DMS 273 (cell line): ENCODE measurements at regions not wholly inside any gene's neighbourhood (a gene's known extent, or its start where the extent isn't known, plus 50 kb on each side); places are given as distances from the start of the nearest gene placed in this dataset.
"Not testable (repeated sequence)": the region's sequence is repeated elsewhere in the genome, so short reads cannot be mapped to it uniquely, and the experiment has no call there.

ENCODE experiments used
- DNase-seq: peaks from one replicate; lab custom pipeline; 2025; ENCODE audit not compliant: unreplicated experiment; lab: John Stamatoyannopoulos, UW

DNA sequence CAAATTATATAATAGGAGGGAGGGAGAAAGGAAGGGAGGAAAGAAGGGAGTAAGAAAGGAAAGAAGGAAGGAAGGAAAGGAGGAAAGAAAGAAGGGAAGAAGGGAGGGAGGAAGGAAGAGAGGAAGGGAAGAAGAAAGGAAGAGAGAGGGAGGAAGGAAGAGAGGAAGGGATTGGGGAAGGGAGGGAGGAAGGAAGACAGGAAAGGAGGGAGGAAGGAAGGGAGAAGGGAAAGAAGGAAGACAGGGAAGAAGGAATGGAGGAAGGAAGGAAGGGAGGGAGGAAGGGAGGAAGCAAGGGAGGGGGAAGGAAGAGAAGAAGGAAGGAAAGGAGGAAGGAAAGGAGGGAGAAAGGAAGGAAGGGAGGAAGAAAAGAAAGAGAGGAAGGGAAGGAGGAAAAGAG is 660.5 kb downstream of the EPM2A start:
- DNase-seq = no peak

DNA sequence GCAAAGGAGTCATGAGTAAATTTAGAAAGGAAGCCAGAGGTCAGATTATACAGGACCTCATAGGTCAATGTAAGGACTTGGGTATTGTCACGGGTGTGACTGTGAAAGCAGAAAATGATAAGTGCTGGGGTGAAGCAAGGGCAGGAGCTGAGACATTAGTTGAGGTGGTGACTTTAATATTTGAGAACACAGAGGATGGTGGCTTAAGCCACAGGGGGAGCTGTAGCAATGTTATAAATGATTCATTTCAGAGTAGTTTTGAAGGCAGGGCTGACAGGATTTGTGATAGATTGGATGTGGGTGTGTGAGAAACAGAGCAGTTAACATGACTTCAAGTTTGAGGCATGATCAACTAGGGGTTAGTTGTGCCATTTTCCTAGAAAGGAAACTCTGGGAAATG is 659.9 kb downstream of the EPM2A start:
- no peak for DNase-seq

DNA sequence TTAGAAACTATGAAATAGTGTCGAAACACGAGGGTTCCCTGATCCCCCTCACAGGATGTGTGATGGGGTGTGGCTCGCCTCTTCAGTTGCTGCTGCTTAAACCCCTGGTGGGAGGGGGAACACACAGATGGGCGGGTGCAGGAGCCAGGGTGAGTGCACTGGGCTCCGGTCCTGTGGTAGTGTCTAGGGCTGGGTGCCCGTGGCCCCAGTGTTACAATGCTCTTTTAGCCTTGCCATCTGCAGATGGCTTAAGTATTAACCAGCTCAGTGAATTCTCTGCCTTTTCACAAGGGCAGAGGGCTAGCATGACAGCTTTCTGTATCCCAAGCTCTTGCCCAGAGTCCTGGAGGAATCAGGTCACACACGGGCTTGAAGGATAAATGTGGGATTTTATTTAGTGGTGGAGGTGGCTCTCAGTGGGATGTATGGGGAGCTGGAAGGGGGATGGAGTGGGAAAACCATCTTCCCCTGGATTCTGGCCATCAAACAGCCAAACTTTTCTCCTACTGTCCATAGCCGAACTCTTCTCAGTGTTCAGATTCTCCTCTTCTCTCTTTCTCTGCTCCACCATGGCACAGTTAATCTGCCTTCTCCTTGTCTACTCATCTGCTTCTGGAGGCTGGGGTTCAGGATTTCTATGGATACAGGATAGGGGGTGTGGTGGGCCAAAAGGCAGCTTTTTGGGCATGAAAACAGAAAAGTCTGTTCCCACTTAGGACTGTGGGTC is 659.0 kb downstream of the EPM2A start:
- DNase-seq = no peak

DNA sequence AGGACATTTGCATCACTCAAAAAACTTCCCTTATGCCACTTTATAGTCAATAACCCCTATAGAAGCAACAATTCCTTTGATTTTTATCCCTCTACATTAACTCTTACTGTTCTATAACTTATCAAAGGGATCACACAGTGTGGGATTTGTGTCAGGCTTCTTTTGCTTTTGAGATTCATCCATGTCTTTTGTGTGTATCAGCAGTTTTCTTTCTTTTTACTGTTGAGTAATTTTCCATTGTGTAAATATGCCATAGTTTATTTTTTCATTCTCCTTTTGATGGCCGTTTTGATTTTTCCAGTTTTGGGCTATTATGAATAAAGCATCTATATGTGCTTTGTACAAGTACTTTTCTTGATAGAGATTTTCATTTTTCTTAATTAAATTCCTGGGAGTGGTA is 657.9 kb downstream of the EPM2A start:
- DNase-seq = no peak

DNA sequence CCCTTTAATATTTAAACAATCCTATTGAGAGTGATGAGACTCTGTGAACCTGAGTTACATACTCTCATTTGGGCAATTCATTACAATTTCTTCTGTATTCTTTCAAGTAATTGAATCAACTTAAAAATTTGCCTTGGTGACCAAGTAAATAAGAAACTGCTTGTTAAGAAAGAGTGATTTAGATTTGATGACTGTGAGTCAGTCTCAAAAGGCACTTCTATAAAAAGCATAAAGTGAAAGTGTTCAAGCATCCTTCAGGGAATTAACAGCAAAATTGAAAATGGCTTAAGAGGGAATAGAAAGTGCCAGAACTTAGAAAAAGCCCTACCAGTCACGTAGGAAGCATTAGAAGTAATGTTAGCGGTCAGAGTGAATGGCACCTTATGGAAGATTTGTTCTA is 654.7 kb downstream of the EPM2A start:
- DNase-seq = no peak

DNA sequence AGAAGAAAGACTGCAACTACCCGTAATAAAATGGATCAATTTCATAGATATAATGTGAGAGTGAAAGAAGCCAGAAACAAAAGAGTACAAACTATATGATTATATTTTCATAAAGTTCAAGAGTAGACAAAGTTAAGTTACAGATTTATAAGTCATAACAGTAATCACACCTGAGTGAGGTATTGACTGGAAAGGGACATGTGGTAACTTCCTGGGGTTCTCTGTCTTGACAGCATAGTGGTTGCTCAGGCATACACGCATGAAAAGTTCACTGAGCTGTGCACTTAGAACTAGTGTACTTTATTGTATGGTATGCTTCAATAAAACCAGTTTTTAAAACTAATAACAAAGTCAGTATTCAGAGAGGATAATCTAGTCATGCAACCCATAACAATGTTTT is 653.6 kb downstream of the EPM2A start:
- DNase-seq = no peak

DNA sequence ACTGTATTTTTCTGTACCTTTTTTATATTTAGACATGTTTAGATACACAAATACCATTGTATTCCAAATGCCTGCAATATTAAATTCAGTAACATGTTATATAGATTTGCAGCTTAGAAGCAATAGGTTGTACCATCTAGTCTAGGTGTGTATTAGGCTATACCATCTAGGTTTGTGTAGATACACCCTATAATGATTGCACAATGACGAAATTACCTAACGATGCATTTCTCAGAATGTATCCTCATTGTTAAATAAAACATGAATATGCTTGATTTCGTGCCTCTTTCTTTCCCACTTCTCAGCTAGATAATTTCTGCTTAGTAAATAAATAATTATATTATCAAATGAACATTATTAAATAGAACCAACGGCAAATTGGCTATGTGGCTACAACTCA is 653.0 kb downstream of the EPM2A start:
- no peak for DNase-seq

DNA sequence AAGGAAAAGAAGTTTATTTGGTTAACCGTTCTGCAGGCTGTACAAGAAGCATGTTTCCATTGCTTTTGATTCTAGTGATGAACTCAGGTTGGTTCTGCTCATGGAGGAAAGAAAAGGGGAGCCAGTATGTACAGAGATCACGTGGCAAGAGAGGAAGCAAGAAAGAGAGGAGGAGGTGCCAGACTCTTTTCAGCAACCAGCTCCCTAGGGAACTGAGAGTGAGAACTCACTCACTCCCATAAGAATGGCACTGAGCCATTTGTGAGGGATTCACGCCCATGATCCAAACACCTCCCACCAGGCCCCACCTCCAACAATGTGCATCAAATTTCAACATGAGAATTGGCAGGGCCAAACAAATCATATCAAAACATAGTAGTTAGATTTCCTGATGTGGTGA is 649.1 kb downstream of the EPM2A start:
- DNase-seq = peak; percentile 39

DNA sequence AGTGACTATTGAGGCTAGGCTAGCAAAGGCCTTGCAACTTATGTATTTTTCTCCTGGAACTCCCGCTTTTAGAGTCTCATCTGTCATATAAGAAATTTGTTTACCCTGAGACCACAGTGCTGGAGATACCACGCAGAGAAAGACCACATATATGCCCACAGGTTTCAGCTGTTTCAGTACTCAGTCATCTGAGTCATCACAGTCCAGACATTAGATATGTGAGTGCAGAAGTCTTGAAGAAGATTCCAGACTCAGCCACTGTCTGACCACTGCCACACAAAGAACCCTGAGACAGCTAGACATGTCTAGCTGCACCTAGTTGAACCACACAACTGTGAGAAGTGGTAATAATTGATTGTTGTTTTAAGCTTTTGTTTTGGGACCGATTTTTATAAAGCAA is 648.3 kb downstream of the EPM2A start:
- DNase-seq = no peak

DNA sequence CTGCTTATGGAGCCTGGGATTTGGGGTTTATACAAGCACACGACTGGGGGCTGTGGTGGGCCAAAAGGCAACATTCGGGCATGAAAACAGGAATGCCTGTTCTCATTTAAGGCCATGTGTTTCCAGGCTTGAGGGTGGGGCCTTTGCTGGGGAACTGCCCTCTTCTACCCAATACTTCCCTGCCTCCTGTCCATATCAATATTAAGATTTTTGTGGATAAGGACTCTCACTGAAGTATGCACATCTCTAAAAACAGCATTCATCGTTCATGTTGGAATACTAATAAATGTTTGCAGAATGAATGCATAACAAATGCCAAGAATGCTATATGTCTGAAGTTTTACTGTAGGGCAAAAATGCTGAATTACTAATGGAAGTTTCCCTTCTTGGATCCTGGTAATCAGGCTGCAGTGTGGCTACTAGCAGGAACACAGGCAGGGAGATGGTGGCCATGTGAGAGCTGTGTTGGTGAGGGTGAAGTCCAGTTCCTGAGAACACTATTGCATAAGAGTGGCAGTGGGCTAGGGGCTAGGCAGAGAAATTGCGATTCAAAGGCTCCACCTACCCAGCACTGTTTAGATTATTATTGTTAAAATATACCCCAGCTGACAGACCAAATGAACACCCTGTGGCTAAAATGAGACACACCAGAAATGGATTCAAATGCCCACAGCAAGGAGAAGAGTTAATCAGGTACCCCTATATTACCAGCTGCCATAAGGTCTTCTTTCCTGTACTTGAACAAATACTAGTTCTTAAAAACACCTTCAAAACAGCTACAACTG is 644.3 kb downstream of the EPM2A start:
- no peak for DNase-seq

DNA sequence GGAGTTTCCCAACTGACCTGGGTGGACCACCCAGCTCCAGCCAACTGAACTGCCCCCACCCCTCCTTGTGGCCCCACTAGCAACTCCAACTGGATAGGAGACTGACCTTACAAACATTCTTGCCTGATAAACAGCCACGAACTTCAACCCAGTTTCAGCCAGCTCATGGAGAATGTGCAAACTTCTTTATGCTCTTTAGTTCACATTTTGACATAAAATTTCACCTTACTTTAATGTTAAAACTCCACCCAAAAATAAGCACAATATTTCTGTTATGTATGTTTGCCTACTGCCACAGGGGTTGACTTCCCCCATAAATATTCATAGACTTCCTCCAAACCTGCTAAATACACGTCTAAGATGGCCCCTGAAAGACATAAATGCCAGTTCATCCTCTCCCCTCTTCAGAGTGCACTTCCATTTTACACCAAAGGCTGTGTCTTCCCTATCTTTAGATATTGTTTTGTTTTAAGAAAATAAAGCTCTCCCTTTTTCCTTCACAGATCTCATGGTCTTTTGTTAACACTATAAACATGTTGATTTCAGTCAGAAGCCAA is 643.7 kb downstream of the EPM2A start:
- DNase-seq = no peak

DNA sequence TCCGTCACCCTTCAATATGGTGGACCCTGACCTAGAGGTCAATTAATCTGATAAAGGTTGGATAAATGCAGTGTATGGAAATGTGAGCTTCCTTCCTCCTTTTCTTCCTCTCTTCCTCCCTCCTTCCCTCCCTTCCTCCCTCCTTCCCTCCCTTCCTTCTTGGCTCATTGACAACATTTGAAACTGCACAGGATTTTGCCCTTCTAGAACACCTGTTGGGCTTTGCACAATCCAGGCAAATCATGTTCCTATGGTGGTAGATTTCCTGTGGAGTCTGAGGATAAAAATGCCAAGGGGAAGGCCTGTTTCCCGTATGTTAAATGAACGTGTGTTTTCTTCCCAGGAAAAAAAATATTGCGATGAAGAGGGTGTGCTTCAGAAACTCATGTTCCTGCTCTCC is 642.8 kb downstream of the EPM2A start:
- no peak for DNase-seq

DNA sequence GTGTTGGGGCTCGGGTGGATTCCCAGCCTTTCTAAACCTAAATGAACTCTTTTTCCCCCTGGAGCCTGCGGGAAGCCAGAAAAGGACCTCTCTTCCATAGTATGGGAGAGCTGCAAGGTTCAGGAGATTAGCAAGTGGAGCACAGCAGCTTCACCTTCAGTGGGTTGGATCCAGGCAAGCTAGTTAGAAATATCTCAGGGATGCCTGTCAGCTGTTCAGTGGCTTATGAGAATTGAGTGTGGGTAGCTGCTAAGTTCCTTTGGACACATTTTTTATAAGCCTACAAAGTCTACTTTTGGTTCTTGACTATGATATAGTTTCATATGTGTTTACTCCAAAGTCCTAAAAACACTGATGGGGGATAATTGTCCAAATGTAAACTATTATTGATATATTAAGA is 642.1 kb downstream of the EPM2A start:
- no peak for DNase-seq

DNA sequence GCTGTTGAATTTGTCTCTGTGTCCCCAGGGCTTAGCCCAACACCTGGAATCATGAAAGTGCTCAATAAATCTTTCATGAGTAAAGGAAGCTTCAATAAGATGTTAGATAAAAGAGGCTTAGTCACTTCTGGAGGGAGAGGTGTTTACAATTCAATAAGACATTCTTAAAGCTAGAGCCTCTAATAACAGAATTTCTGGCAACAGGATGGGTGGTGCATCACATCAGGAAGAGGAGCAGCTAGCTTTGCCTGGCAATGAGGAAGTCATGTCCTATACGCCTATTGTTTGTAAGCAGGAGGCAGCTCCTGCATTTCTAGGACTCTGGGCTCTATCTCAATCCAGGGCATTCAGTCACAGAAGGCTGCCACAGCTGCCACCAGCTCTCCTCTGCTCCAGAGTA is 638.5 kb downstream of the EPM2A start:
- DNase-seq = no peak

DNA sequence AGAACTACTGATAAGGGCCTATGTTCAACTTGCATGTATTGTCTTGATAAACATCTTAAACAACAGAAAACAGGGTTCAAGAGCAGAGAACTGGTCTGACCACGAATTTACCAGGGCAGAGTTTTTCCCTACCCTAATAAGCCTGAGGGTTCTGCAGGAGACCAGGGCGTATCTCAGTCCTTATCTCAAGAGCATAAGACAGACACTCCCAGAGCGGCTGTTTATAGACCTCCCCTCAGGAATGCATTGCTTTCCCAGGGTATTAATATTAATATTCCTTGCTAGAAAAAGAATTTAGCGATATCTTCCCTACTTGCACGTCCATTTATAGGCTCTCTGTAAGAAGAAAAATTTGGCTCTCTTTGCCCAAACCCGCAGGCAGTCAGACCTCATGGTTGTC is 637.2 kb downstream of the EPM2A start:
- not testable (repeated sequence) for DNase-seq

DNA sequence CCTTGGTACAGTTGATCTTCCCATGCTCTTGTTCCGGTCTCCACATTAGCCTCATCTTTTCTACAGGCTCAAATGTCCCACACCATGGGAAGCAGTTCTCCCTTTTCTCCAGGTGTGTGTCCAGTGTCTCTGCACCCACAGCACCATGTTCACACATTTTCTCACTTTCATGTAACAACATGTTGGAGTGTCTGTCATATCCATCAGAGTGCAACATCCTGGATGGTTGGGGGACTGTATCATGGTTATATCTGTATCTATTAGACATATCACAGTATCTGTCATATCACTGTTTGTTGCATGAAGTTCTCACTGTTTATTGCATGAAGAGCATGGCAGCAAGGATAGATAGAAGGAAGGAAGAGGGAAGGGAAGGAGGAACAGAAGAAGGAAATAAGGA is 635.6 kb downstream of the EPM2A start:
- no peak for DNase-seq

DNA sequence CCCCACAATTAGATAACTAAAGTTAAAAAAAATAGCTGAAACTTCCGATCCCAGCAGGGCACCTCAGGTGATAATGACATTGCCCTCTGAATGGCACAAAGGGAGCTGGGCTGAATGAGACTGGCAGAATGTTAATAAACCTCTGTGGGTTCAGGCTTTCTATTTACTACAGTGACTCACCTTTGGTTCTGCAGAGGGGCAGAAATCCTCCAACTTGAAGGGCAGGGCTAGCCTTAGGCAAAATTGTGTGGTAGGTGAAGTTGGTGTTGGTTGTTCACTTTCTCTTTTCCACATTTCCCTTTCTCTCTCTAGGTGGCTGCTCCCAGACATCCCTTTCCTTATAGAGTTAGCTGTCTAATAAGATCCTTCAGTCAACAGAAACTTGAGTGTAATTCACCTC is 625.2 kb downstream of the EPM2A start:
- DNase-seq = no peak

DNA sequence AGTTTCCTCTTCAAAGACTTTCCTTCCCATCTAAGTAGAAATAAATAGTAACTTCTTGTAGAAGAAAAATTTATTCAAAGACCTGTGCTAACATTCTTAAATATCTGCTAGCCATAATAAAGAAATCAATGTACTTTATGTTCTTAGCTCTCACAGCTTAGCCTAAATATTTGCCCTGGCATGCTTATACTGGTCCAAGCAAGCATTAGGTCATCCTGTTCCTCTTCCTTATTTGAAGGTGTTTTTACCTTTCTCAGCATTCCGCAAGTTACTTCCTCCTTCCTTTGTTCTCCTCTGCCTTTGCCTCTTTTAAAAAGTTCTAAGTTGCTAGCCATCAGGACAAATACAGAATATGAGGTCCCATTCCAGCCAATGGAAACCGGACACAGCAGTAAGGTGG is 623.9 kb downstream of the EPM2A start:
- not testable (repeated sequence) for DNase-seq

DNA sequence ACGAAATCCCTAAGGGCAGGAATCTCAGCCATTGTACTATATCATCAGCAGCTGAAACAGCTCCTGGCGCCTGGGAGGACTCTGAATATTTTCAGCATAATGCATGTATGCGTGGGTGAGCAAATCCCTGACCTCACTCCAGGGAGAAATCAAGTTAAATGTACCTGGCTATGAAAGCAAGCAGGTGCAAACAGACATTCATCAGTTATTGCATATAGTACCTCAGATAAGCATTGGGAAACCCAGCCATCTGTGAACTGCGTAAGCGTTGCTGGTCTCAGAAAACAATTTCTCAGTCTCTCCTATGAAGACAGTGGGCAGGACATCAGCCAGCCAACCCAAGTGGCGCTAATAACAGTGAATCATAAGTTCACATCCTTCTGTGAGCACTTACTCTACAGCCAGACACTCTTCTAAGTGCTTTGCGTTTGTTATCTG is 622.6 kb downstream of the EPM2A start:
- no peak for DNase-seq

DNA sequence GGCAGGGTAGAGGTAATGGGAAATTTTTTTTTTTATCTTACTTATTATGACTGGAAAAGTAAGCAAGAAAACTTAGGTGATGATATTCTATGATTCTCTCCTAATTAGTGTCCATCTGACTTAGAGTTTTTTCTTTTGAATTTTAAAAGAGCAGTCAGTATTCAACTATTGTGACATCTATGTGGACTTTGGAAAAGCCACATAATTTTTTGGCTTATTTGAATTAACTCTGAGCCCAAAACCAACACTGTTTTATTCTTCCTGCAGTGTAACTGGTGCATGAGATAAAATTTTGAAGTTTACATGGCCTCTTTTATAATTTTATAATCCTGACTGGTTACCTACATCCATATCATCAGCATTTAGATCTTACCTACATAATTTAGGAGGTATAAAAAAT is 619.7 kb downstream of the EPM2A start:
- no peak for DNase-seq

DNA sequence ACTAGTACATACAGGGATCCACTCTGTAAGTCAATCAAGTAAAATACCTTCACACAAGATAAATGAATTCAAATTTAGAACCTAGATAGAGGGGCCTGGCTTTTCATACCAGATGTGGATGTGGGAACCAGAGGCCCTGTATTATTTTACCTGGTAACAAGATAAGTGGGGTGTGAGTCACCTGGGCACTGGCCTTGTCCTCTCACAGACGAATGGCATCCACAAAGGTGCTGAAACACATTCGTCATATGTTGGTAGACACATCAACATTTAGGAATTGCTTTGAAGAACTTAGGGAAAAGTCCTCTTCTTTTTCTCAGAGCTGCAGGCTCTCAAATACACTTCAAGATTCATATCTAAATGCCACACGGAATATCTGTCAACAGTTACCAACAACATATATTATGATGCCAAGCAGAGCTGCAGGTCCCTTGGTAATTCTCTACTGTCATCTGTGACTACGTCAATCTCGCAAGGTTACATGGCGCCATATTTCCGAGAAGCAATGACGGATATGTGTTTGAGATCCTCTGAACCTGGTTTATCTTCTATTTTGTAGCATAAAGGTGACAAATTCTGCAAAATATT is 618.6 kb downstream of the EPM2A start:
- DNase-seq = no peak

DNA sequence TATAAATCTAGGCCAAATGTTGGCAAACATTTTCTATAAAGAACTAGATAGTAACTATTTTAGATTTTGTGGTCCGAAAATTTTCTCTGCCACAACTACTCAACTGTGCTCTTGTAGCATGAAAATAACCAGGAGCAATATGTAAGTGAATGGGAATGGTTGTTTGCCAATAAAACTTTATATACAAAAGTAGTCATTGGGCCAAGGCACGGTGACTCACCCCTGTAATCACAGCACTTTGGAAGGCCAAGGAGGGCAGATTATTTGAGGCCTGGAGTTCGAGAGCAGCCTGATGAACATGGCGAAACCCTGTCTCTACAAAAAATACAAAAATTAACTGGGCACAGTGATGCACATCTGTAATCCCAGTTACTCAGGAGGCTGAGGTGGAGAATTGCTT is 617.1 kb downstream of the EPM2A start:
- DNase-seq = no peak
